Stimulated activated CD4-positive, alpha-beta T cell treated with anti-CD3 and anti-CD28 coated beads, Interleukin-12 subunit alpha, Interleukin-12 subunit beta, amount 100 ng/mL, for 48 hours (primary cell): ENCODE measurements at regions not wholly inside any gene's neighbourhood (a gene's known extent, or its start where the extent isn't known, plus 50 kb on each side); places are given as distances from the start of the nearest gene placed in this dataset.
A peak's percentile ranks its signal among the peaks of the same experiment; 100 is the strongest.

Experiments
- DNase-seq, 3 donors: peaks; one replicate each; pipeline ENCODE4 v3.0.0-alpha.2; 2020; ENCODE audit warnings: low read depth in 2 of 3, low spot score in 1 of 3

DNA sequence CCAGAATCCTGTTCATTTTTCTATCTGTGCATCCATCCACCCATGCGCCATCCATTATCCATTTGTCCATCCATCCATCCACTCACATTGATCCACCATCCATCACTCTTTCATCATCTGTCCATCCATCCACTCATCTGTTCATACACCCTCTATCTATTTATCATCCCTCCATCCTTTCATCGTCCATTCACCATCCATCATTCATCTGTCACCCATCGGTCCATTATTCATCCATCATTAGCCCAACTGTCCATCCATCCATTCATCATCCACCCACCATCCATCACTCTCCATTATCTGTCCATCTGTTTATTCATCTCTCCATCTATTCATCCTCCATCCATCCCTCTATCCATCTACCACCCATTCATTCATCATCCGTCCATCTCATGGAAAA, 125.7 kb upstream of the TMPRSS2 start:
- DNase-seq, result no peak

DNA sequence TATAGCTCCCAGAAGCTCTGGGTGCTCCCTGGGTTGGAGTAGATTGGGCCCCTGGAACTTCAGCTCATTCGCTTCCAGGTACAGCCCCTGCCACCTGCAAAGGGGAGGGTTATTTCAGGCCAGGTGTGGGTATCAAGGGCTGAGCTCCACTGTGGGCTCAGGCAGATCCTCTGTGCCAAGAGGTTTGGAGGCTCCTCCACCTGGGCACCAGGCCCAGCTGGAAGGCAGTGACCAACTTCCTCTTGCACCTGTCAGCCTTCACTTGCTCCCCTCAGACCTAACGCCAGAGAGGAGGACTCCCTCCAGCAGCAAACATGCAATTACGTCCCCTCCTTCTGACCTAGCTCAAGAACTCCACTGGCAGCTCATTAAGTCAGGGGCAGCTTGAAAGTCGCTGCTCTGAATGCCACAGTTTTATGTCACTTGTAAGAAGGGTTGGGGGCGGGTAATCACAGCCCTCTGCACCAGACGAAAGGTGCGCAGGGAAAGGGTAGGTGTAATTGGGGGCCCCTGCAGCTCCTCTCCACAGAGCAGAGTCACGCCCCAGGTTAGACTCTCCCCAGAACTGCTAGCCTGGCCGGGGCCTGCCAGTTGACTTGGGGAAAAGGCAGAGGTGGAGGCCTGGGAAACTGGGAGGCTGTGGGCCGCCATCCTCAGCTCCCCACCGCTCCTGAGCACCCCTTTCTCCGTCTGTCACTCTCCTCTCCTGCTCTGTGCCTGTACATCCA, 125.0 kb upstream of the TMPRSS2 start:
- no peak for DNase-seq

DNA sequence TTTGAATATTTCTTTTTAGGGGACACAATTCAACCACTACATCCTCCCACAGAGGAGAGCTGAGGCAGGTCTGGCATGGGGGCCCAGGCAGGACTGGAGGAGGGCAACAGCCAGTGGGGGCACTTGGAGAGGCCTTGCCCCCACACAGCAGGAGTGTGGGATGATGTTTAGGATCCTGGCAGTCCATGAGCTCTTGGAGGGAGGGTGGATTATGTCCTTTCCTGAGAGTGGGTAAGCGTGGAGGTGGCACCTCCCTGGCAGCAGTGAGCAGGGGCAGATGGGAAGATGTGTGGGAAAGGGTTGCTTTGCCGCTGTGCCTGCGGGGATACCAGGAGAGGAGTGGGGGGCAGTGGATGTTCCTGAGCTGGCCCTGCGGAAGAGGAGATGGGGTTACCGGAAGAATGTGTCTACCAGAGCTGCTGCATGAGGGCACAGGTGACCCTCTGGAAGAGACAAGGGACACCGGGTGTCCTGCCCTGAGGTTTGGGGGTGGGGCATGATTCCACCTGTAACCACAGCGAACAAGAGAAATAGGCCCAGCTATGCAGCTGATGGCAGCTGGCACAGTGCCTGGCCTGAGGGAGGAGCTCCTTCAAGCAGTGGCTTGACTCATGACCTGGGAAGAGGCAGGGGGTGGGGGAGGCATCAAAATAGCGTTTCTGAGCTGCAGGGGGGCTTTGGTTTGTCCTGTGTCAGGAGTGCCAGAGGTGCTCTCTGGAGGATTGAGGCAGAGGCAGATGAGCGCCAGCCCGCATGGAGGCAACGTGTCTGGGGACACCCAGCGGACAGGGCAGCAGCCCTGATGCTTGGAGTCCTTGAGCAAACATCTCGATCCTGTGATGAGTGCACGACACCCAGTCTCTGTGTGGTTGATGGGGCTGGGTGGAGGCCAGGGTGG, 123.9 kb upstream of the TMPRSS2 start:
- DNase-seq, result no peak

DNA sequence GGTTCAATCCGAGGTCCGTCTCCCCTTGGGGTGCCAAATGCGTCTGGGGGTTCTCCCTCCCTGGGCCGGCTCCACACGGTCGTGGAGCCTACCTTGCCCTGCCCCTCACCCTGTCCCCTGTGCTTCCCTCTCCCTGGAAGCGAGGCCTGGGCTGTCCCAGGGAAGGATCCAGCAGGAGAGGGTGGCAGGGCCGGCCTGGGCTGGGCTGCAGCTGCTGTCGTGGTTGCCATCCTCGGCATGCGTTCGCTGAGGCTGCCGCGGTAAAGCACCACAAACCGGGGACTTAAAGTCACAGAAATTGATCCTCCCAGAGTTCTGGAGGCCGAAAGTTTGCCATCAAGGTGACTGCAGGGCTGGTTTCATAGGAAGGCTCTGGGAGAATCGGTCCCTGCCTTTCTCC, 123.0 kb upstream of the TMPRSS2 start:
- DNase-seq, result no peak

DNA sequence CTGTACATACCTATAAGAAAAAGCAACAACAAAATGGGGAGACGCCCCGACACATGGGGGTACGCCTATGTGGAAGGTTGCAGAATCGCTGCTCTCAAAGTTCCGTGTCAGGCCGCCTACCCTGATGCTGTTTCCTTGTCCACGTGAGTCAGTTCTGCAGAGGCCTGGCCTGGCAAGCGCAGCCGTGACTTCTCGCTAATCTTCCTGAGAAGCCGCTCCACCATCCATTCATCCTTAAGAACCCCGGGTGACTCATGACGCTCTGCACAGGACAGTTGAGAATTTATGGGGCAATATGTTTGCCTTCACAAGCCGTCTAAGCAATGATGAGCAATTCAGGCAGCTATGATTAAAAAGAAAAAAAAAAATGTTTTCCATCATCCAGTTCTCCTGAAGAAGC, 122.3 kb upstream of the TMPRSS2 start:
- no peak for DNase-seq

DNA sequence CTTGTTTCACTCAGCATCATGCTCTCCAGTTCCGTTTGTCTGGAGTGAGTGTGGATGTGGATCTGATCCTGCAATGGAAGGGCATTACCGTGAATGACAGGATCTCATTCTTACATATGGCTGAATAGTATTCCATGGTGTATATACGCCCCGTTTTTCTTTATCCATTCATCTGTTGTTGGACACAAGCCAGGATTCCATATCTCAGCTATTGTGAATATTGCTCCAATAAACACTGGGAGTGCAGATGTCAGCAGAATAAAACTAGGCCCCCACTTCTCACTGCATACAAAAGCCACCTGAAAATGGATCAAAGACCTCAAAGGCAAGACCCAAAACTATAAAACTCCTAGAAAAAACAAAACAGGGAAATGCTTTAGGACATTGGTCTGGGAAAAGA, 120.3 kb upstream of the TMPRSS2 start:
- DNase-seq, result no peak

DNA sequence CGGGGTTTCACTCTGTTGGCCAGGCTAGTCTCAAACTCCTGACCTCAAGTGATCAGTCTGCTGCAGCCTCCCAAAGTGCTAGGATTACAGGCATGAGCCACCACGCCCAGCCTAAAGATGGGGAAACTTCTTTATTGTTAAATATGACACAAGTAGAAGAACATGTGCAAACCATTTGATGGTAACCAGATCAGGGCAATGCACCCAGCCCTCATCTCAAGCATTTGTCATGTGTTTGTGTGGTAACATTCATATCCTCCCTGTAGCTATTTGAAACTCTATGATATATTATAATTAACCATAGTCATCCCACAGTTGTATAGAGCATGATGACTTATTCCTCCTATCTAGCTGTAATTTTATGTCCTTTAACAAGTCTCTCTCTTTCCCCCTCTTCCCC, 119.5 kb upstream of the TMPRSS2 start:
- DNase-seq, result no peak

DNA sequence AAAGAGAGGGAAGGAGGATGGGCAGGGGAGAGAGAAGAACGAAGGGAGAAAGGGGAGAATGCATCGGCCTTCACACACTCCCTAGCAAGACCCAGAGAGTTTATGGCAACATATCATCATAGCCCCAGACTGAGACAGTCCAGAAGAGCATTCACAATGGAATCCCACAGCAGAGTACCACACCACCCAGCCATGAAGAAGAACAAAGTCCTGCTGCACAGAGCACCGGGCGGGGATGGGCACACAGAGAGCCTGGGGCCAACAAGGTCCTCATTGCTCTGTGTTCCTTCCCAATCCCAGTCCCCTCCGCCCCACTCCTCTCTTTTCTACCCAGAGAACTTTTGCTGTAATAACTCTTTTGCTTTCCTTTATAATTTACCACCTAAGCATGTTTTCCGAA, 118.1 kb upstream of the TMPRSS2 start:
- no peak for DNase-seq

DNA sequence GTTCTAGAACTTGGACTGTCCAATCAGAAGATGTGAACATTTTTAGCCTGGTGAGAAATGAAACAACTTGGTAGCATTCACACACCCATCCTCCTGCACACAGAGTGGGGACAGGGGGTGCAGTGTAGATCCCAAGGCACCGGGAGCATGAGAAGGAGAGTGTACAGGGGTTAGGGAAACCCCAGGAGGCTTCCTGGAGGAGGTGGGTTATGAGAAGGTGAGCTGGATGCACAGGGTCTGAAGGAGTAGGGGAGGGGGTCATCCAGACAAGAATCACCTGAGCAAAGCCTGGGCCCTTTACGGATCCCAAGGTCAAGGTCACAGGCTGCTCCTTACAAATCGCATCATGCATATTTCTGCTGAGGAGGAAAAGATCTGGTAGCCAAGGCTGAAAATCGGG, 117.5 kb upstream of the TMPRSS2 start:
- DNase-seq, result no peak

DNA sequence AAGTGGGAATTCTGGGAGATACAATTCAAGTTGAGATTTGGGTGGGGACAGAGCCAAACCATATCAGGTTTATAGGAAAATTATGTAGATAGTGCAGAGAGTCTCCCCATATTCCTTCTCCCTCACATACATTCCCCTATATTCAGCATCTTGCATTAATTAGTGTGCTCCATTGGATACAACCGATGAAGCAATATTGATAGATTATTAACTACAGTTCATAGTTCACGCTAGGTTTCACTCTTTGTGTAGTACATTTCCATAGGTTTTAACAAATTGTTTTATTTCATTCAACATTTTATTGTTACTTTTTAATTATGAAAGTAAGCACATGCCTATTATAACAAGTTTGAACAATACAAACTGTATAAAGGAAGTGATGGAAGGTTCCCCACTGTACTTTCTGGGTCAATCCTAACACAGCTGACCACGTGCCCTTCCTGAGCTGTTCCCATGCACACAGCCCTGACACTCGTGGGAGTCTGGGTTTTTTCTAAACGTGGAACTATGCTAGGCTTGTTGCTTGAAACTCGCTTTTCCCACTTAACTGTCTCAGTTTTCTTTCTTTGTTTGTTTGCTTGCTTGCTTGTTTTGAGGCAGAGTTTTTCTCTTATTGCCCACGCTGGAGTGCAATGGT, 116.8 kb upstream of the TMPRSS2 start:
- DNase-seq, result no peak

DNA sequence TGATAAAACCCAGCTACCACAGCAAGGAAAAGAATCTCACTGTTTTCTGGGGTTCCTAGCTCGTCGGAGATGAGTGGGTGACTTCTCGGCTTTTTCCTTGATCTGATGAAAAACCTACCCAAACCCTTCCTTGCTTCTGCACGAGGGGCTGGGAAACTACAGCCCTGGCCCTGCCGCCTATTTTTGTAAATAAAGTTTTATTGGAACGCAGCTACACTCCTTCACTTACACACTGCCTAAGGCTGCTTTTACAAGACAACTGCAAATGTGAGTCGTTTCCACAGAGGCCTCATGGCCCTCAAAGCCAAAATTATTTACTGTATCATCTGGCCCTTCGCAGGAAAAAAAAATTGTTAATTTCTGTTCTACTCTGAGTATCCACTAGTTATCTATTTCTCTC, 116.0 kb upstream of the TMPRSS2 start:
- no peak for DNase-seq

DNA sequence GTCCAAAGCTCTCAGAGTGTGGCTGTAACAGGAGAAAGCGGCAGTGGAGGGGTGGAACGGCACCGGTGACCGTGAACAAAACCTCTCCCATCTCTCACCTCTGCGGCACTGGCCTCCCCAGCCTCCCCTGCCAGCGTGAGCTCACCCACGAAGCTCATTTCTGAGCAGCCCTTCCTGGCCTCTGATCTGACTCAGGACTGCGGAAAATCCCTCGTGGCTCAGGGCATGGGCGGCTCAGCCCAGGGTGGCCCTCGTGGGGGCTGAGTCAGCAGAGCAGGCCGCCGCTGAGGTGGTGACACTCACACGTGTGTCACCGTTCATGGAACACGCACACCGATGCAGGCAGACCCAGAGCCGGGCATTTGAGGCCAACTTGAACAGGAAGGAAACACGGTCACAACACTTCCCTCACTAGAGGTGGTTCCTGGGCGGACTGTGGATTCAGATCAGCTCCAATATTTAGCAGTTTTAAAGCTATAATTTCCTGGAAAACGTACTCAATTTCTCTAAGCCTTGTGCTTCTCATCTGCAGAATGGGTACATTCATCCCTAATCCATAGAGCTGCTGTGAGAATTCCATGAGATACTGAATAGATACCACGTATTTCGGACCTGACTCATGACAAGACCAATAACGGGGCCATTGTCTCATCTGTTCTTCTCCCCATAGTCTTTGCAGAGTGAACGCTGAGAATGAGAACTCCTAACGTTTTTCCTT, 115.0 kb upstream of the TMPRSS2 start:
- peak; percentile 20 to 25 (median 22) for DNase-seq

DNA sequence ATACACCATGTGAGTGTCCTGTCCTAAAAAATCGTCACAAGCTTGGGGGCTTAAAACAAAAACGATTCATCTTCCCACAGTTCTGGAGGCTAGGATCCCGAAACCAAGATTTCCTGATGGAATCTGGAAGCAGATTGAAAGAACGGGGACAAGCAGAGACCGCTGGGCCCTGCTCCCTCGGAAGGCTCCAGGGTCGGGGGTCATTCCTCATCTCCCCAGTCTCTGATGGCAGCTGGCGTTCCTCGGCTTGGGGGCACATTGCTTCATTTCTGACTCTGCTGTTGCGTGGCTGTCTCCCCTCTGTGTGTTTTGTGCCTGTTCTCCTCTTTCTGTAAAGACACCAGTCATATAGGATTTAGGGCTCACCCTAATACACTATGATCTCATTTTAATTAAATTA, 114.2 kb upstream of the TMPRSS2 start:
- no peak for DNase-seq

DNA sequence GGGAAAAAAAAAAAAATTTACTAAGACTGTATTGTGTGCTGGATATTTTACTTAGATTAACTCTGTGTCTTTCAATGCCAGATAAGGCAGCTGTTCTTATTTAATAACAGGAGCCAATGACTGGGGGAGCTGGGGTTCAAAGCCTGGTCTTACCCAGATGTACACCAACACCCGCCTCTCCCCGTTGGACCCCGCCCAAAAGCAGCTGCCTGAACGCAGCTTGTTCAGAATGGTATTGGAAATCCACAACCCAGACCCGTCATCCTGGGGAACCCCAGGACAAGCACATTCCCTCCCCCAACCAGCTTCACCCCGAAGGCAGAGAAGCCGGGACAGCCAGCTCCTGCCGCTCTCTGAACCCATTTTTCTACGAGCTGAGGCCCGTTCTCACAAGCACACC, 113.6 kb upstream of the TMPRSS2 start:
- DNase-seq, result no peak

DNA sequence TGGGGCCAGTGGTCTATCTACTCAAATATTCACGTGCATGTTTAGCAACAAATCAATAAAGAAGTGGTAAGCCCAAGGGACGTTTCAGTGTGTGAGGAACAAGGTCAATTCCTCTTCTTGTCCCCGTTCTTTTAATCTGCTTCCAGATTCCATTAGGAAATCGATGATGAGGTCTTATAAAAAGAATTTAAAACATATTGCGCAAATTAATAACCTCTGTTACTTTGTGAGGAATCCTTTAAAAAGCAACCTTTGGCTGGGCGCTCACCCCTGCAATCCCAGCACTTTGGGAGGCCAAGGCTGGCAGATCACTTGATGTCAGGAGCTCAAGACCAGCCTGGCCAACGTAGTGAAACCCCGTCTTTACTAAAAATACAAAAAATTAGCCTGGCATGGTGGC, 113.0 kb upstream of the TMPRSS2 start:
- DNase-seq, result no peak

DNA sequence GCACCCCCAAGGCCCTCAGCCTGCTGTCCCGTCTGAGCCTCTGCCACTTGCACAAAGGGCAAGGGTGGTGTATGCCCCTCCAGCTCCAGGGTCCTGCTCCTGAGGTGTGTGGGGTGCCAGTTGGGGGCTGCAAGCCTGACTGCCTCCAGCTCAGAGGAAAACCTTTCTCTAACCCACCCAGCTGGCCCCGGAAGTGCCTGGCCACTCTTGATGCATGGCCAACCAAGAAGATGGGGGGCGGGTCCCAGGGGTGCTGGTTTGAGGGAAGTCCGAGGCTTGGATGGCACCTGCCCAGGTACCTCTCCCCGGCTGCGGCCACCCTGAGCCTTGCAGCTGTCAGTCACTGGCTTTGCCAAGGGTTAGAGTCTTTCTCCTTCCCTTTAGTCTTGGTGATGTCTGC, 112.6 kb upstream of the TMPRSS2 start:
- no peak for DNase-seq

DNA sequence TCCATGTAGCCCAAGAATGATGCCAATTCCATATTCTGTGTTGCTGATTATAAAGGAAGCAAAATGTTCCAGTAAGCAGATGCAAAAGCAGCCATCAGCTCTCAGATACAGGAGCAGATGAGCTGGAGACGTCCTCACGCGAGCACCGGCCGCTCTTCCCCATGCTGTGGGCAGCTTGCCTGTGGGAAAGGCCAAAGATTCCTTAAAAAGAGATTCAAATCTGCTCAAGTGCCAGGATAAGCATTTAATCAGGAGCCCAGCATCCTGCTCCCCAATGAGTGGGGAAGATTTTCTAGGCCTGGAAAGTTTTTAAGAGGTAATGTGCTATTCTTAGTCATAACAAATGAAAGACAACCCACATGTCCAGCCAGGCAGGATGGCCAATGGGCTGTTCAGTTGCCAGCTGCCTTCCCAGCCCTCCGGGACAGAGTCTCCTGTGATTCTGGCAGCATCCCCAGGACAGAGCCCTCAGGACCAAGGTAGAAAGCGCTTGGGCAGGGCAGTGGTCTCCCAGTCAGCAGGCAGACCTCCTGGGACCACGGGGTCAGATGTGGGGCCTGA, 108.2 kb upstream of the TMPRSS2 start:
- DNase-seq, result no peak

DNA sequence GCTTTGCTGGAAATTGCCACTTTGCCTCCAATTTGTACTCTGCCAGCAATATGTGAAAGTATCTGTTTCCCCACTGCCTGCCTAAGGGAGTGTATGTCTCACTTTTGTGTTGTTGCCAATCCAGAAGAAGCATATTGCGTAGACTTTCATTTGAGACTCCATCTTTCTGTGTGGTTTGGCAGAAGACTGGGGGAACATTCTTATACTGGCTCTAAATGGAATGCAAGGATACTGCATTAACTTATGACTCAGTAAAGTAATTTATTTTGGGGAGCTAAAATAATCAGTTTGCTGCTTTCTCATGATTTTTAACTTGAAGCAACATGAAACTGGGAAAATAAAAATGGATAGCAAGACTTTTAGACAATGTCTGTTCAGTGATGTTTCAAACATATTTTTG, 107.7 kb upstream of the TMPRSS2 start:
- no peak for DNase-seq

DNA sequence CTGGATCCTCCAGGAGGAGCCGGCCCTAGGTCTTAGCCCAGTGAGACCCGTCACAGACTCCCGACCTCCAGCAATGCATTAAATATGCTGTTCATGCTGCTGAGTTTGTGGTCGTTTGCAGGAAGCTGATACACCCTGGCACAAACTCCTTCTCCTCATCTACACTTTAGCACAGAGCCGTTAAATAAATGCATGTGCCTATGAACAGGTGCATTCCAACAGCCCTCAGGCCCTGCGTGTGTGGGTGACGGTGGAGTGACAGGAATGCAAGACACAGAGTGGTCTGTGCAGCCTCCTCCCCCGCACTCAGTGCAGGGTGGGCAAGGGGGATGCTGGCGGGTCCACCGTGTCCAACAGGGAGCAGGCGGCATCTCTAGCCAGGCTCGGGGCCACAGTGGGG, 106.6 kb upstream of the TMPRSS2 start:
- no peak for DNase-seq

DNA sequence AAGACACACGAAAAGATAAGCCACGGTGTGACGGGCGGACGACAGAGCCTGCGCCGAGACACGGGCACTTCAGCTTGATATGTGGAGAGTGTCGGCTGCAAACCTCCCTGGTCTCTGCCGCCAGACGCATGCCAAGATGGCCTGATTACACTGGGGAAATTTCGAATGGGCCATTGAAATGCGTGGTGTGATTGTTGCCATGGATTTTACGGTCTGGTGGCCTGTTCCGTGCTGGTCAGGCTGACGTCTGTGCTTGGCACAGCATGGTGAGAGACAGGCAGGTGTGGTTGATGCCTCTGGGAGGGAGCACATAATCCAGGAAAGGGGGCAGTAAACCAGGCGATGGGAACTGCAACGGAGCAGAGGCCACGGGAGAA, 105.6 kb upstream of the TMPRSS2 start:
- no peak for DNase-seq
